Stomach (tissue), 8 donors: ENCODE measurements at regions not wholly inside any gene's neighbourhood (a gene's known extent, or its start where the extent isn't known, plus 50 kb on each side); places are given as distances from the start of the nearest gene placed in this dataset.

Experiments
- DNase-seq, 2 donors: peaks; one replicate each; pipeline versions ENCODE4 v3.0.0 to v3.0.0-alpha.2; 2013 to 2019
- H3K27ac ChIP-seq, 5 donors: fragments of 200-600 bp in 4 of 5; sonication (generic) in 4 of 5; one replicate each; pipeline ENCODE4 v1.5.1; 2013 to 2019; ENCODE audit warnings: mild to moderate bottlenecking in 1 of 5, moderate library complexity in 1 of 5
- H3K27me3 ChIP-seq, 3 donors: fragments of 200-600 bp; sonication (generic); one replicate each; pipeline ENCODE4 v1.5.1; 2017 to 2019; ENCODE audit warnings: mixed run types in 1 of 3
- H3K36me3 ChIP-seq, 4 donors: fragments of 200-600 bp; sonication (generic); 1 replicate in 3 of 4; 2 replicates in 1 of 4; pipeline ENCODE4 v1.5.1; 2016 to 2019
- H3K4me1 ChIP-seq, 4 donors: fragments of 200-600 bp; sonication (generic); one replicate each; pipeline ENCODE4 v1.5.1; 2016 to 2019
- H3K4me3 ChIP-seq, 4 donors: fragments of 200-600 bp; sonication (generic) in 3 of 4; one replicate each; pipeline ENCODE4 v1.5.1; 2016 to 2019; ENCODE audit warnings: mild to moderate bottlenecking in 1 of 4
- H3K9me3 ChIP-seq, 4 donors: fragments of 200-600 bp; sonication (generic); one replicate each; pipeline ENCODE4 v1.5.1; 2016 to 2019
- CTCF ChIP-seq, 7 experiments: fragments of 450-650 bp in 4 of 7; fragments of 200-600 bp in 3 of 7; sonication (generic) in 3 of 7; IDR thresholded peaks; one replicate each; pipeline ENCODE4 v1.5.1; 2016 to 2019; ENCODE audit warnings: antibody characterized with exemption in 7 of 7, control low read depth in 2 of 7, mild to moderate bottlenecking in 1 of 7
- EP300 ChIP-seq: sonication (generic); formaldehyde crosslinking; IDR thresholded peaks from one replicate; pipeline ENCODE4 v1.6.1; 2017; ENCODE audit warnings: antibody characterized with exemption
- POLR2A ChIP-seq, 4 donors: fragments of 450-650 bp; IDR thresholded peaks; one replicate each; pipeline ENCODE4 v1.6.1; 2016; ENCODE audit warnings: antibody characterized with exemption in 4 of 4, control low read depth in 2 of 4, mild to moderate bottlenecking in 1 of 4, moderate library complexity in 1 of 4
- POLR2AphosphoS5 ChIP-seq, 3 donors: sonication (generic); formaldehyde crosslinking; IDR thresholded peaks; one replicate each; pipeline ENCODE4 v1.6.1; 2016; ENCODE audit warnings: antibody characterized with exemption in 3 of 3
- WGBS, 5 donors: extraction: QIAGEN DNeasy Blood & Tissue Kit in 3 of 5; methylation state at CpG; one replicate each; pipeline versions ENCODE4 v1.1.5 to v1.1.7; 2013 to 2018; 5-methylcytosine and 5-hydroxymethylcytosine counted together
- intact Hi-C: fragments of 100-400 bp; cut with DNase I; formaldehyde crosslinking; loops from one replicate; pipeline ENCODE4 v1.15.1; 2023; ENCODE audit warnings: low total_unique reads
- donor health status: healthy with polysubstance abuse.
- donor health status: Bipolar disorder and iron deficiency.
- donor health status: healthy.

GRCh38 chr15:81843757-81844407 lies 201.9 kb downstream of the MEX3B start:
- no peak overlapping the region for H3K4me3 ChIP-seq
- no peak for DNase-seq
- intact Hi-C loops = no loop called here
- H3K36me3 ChIP-seq = no peaks in the 10 kb centered on the region
- H3K27me3 ChIP-seq = no peaks in the 10 kb centered on the region
- H3K4me1 ChIP-seq = no peaks in the 10 kb centered on the region
- no peaks in the 10 kb centered on the region for H3K9me3 ChIP-seq
- H3K27ac ChIP-seq = no peak overlapping the region
- 84 to 92% (median 87%) methylated on average over 6 of the region's 6 CpGs for WGBS, 5 donors
- TF ChIP-seq EP300 = no peak
- no peak for TF ChIP-seq CTCF (IDR thresholded peaks at IDR 0.05)
- no peak for TF ChIP-seq POLR2A (IDR thresholded peaks at IDR 0.05)
- no peak for TF ChIP-seq POLR2AphosphoS5 (IDR thresholded peaks at IDR 0.05)

DNA sequence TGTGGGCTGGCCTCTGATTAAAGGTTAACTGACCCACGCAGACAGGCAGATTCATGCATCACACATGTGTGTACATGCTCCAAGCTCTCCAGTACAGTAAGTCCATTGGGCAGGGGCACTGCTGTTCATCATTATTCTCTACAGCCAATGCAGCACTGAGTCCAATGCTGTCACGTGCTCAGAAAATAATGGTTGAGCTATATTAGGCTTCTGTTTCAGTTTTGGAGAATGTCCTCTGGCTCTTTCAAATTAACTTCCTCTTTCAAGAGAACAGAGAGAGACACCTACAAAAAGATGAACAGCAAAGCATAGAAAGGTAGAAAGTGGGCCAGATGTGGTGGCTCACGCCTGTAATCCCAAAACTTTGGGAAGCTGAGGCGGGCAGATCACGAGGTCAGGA lies 202.6 kb downstream of the MEX3B start:
- no peaks in the 10 kb centered on the region for H3K36me3 ChIP-seq
- intact Hi-C loops = no loop called here
- TF ChIP-seq CTCF (IDR thresholded peaks at IDR 0.05) (no peak), POLR2A (IDR thresholded peaks at IDR 0.05) (no peak), POLR2AphosphoS5 (IDR thresholded peaks at IDR 0.05) (no peak), EP300 (no peak)
- H3K4me3 ChIP-seq = no peak overlapping the region
- no peak overlapping the region for H3K27ac ChIP-seq
- 76 to 96% (median 89%) methylated on average over 5 of the region's 5 CpGs for WGBS, 5 donors
- DNase-seq = no peak
- H3K4me1 ChIP-seq = no peaks in the 10 kb centered on the region
- H3K9me3 ChIP-seq = no peaks in the 10 kb centered on the region
- H3K27me3 ChIP-seq = no peaks in the 10 kb centered on the region

DNA sequence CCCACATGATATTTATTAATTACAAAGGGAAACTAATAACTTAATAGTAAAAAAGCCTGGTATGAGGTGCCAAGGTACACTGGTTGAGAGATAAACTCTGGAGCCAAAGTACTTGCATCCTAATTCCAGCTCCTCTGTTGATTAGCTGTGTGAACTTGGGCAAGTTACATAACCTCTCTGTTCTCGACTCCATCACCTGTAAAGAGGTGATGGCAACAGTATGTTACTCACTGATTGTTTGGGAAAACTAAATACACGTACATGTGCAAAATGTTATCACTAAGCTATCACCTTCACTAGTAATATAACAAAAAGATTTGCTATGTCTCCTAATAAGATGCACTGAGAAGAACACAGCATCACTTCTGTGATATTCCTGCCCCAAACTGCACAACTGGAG lies 206.4 kb downstream of the MEX3B start:
- no peak for TF ChIP-seq POLR2AphosphoS5 (IDR thresholded peaks at IDR 0.05)
- no peak for TF ChIP-seq CTCF (IDR thresholded peaks at IDR 0.05)
- Histone ChIP-seq H3K27ac (no peak overlapping the region), H3K27me3 (no peaks in the 10 kb centered on the region), H3K9me3 (no peaks in the 10 kb centered on the region), H3K36me3 (no peaks in the 10 kb centered on the region), H3K4me3 (no peak overlapping the region), H3K4me1 (no peaks in the 10 kb centered on the region)
- WGBS, 5 donors = 44 to 66% (median 55%) methylated on average over 2 of the region's 2 CpGs
- no peak for DNase-seq
- intact Hi-C loops = no loop called here

DNA sequence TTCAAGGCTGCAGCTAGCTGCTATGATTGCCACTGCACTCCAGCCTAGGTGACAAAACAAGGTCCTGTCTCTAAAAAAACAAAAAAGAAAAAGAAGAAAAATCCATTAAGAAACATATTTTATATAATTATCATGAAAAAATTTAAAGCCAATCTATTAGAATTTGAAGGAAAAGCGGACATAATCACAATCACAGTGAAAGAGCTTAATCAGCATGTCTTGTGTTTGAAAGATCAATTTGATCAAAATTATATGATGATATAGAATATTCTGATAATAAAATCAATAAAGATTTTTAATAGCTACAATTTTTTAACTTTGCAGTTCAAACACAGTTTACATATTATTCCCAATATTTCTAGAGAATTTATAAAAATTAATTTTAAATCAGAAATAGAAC lies 210.1 kb downstream of the MEX3B start:
- H3K9me3 ChIP-seq = no peaks in the 10 kb centered on the region
- H3K4me1 ChIP-seq = no peaks in the 10 kb centered on the region
- no peak overlapping the region for H3K4me3 ChIP-seq
- no peaks in the 10 kb centered on the region for H3K36me3 ChIP-seq
- H3K27ac ChIP-seq = no peak overlapping the region
- TF ChIP-seq CTCF (IDR thresholded peaks at IDR 0.05) = no peak
- TF ChIP-seq POLR2A (IDR thresholded peaks at IDR 0.05) = no peak
- TF ChIP-seq EP300 = no peak
- TF ChIP-seq POLR2AphosphoS5 (IDR thresholded peaks at IDR 0.05) = no peak
- H3K27me3 ChIP-seq = no peaks in the 10 kb centered on the region
- no peak for DNase-seq
- WGBS, 5 donors = 88 to 98% (median 95%) methylated on average over 1 of the region's 1 CpG
- intact Hi-C loops = no loop called here
